Vagina (tissue), 2 donors: ENCODE measurements at regions not wholly inside any gene's neighbourhood (a gene's known extent, or its start where the extent isn't known, plus 50 kb on each side); places are given as distances from the start of the nearest gene placed in this dataset.

Experiments used
- DNase-seq, 2 donors: peaks; one replicate each; pipeline ENCODE4 v3.0.0-alpha.2; 2017; ENCODE audit errors: extremely low spot score in 2 of 2
- H3K27ac ChIP-seq: fragments of 200-600 bp; sonication (generic); one replicate; pipeline ENCODE4 v1.5.1; 2019
- H3K27me3 ChIP-seq: fragments of 200-600 bp; sonication (generic); one replicate; pipeline ENCODE4 v1.5.1; 2019
- H3K36me3 ChIP-seq, 2 donors: fragments of 200-600 bp; sonication (generic); one replicate each; pipeline ENCODE4 v1.5.1; 2017 to 2019
- H3K4me1 ChIP-seq: fragments of 200-600 bp; sonication (generic); one replicate; pipeline ENCODE4 v1.5.1; 2019
- H3K4me3 ChIP-seq, 2 donors: fragments of 200-600 bp; sonication (generic); 1 replicate in 1 of 2; 2 replicates in 1 of 2; pipeline ENCODE4 v1.5.1; 2016 to 2019
- H3K9me3 ChIP-seq: fragments of 200-600 bp; sonication (generic); one replicate; pipeline ENCODE4 v1.5.1; 2019
- POLR2A ChIP-seq, 2 donors: fragments of 450-650 bp; IDR thresholded peaks; one replicate each; pipeline ENCODE4 v1.6.1; 2017; ENCODE audit warnings: antibody characterized with exemption in 2 of 2, mild to moderate bottlenecking in 2 of 2, moderate library complexity in 2 of 2
- POLR2AphosphoS5 ChIP-seq, 2 donors: sonication (generic); formaldehyde crosslinking; IDR thresholded peaks; one replicate each; pipeline ENCODE4 v1.9.0; 2017; ENCODE audit warnings: antibody characterized with exemption in 2 of 2, mild to moderate bottlenecking in 2 of 2, low read depth in 1 of 2; ENCODE audit not compliant: insufficient read depth in 1 of 2
- intact Hi-C: fragments of 100-400 bp; cut with DNase I; formaldehyde crosslinking; loops from one replicate; pipeline ENCODE4 v1.15.1; 2023
- TF ChIP-seq, protein P1 (sequence below), 3 experiments: fragments of 450-650 bp in 2 of 3; fragments of 200-600 bp in 1 of 3; sonication (generic) in 1 of 3; IDR thresholded peaks; one replicate each; pipeline ENCODE4 v1.5.1; 2017 to 2019; ENCODE audit warnings: antibody characterized with exemption in 3 of 3, mild to moderate bottlenecking in 2 of 3, moderate library complexity in 2 of 3

DNA sequence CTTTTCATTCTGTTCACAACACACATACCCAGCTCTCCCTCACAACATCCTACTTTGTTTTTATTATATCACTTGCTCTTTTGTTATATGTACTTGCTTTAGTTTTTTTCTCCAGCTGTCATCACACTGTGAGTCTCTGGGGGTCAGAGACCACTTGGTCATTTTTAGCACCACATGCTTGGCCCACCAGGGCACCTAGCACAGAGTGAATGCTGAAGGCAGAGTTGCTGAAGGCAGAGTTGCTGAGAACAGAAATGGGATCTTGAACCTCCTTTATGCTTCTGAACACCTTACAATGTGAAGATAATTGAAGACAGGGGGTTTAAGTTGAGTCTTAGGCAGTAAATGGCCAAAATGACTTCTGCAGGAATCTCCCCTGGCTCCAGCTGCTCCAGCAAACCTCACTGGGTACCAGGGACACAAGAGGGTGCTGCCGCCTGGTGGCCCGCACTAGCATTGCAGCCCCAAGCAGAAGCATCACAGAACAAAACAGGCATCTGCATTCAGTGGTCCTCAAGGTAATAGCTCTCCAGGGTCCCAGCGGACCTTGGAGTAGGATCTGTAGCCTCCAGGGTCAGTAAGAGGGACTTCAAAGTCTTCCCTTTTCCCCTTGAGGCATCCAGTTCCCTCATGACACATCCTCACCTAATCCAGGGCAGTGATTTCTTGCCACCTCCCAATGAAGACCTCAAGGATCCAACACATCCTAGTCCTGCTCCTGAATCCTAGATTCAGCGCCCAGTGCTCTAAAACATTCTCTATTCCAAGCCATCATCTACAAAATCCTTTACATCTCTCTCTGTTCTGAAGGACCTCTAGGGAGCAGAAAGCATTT is 1972.6 kb downstream of the TP53TG3F start:
- Histone ChIP-seq H3K27ac (no peak overlapping the region), H3K9me3 (no peaks in the 10 kb centered on the region), H3K4me1 (no peaks in the 10 kb centered on the region), H3K4me3 (no peak overlapping the region), H3K36me3 (no peaks in the 10 kb centered on the region), H3K27me3 (no peaks in the 10 kb centered on the region)
- DNase-seq: no peak
- TF ChIP-seq POLR2AphosphoS5 (IDR thresholded peaks at IDR 0.05; ENCODE audit: insufficient read depth in 1 of 2, low read depth in 1 of 2) (no peak), POLR2A (IDR thresholded peaks at IDR 0.05) (no peak)
- TF ChIP-seq, protein P1, sequence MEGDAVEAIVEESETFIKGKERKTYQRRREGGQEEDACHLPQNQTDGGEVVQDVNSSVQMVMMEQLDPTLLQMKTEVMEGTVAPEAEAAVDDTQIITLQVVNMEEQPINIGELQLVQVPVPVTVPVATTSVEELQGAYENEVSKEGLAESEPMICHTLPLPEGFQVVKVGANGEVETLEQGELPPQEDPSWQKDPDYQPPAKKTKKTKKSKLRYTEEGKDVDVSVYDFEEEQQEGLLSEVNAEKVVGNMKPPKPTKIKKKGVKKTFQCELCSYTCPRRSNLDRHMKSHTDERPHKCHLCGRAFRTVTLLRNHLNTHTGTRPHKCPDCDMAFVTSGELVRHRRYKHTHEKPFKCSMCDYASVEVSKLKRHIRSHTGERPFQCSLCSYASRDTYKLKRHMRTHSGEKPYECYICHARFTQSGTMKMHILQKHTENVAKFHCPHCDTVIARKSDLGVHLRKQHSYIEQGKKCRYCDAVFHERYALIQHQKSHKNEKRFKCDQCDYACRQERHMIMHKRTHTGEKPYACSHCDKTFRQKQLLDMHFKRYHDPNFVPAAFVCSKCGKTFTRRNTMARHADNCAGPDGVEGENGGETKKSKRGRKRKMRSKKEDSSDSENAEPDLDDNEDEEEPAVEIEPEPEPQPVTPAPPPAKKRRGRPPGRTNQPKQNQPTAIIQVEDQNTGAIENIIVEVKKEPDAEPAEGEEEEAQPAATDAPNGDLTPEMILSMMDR (IDR thresholded peaks at IDR 0.05): no peak
- intact Hi-C loops: no loop called here

DNA sequence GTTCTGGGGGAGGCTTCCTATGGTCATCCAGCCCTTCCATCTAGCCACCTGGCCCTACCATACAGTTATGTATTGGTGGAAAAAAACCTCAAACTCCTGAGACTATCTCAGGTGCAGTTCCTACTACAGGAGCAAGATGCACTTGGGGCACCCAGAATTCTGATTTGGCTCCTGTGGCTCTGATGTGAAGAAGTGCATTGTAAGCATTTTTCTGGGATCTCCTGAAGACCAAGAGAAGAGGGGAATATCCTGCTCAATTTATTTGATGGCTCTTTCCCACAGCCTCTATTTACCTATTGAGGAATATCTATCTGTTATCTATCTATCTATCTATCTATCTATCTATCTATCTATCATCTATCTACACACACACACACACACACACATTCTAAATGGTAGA is 1981.5 kb downstream of the TP53TG3F start:
- H3K27me3 ChIP-seq: no peaks in the 10 kb centered on the region
- no peak for DNase-seq
- no peak overlapping the region for H3K4me3 ChIP-seq
- no peaks in the 10 kb centered on the region for H3K4me1 ChIP-seq
- H3K27ac ChIP-seq: no peak overlapping the region
- intact Hi-C loops: no loop called here
- no peaks in the 10 kb centered on the region for H3K36me3 ChIP-seq
- TF ChIP-seq, protein P1 (IDR thresholded peaks at IDR 0.05): no peak
- TF ChIP-seq POLR2A (IDR thresholded peaks at IDR 0.05) (no peak), POLR2AphosphoS5 (IDR thresholded peaks at IDR 0.05; ENCODE audit: insufficient read depth in 1 of 2, low read depth in 1 of 2) (no peak)
- H3K9me3 ChIP-seq: no peaks in the 10 kb centered on the region

DNA sequence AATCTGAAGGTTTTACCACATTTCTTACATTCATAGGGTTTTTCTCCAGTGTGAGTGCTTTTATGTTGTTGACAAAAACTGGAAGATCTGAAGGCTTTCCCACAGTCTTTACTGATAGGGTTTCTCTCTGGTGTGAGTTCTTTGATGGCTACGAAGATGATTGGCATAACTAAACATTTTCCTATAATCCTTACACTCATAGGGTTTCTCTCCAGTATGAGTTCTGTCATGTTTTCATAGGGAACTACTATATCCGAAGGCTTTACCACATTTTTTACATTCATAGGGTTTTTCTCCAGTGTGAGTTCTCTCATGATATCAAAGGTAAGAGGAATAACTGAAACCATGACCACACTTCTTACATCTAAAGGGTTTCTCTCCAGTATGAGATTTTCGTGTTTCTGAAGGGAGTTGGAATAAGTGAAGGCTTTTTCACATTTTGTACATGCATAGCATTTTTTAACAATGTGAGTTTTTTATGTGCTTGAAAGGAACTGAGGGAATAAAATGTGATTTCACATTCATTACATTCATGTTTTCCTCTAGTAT is 1987.7 kb downstream of the TP53TG3F start:
- Histone ChIP-seq H3K27me3 (no peaks in the 10 kb centered on the region), H3K4me3 (no peak overlapping the region), H3K9me3 (peaks cover 9% of the 10 kb centered on the region)

DNA sequence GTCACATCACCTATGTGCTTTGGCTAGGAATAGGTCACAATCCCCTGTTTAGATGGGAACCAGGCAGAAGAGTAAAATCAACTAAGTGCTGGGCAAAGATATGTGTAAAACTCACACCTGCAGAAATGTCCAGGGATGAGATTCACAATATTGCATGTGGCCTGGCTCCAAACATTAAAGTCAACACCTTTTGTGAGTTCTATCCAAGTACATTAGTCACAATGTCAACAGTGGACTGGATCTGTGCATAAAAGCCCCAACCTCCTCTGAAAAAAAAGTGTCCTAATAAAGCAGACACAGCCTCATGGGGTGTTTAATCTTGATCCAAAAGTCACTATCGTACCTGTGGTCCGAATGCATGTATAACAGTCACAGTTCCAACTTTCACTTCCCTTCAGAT is 1990.3 kb downstream of the TP53TG3F start:
- H3K27ac ChIP-seq: no peak overlapping the region
- no peaks in the 10 kb centered on the region for H3K36me3 ChIP-seq
- TF ChIP-seq, protein P1 (IDR thresholded peaks at IDR 0.05): no peak
- no peak for TF ChIP-seq POLR2AphosphoS5 (IDR thresholded peaks at IDR 0.05; ENCODE audit: insufficient read depth in 1 of 2, low read depth in 1 of 2)
- no peak for TF ChIP-seq POLR2A (IDR thresholded peaks at IDR 0.05)
- H3K4me3 ChIP-seq: no peak overlapping the region
- no peaks in the 10 kb centered on the region for H3K27me3 ChIP-seq
- no peaks in the 10 kb centered on the region for H3K4me1 ChIP-seq
- peaks cover 9% of the 10 kb centered on the region for H3K9me3 ChIP-seq
- intact Hi-C loops: no loop called here
- DNase-seq: no peak

More for the DNA sequence above, 1987.7 kb downstream of the TP53TG3F start:
- Histone ChIP-seq H3K36me3 (no peaks in the 10 kb centered on the region), H3K4me1 (no peaks in the 10 kb centered on the region), H3K27ac (no peak overlapping the region)
- DNase-seq: no peak
- intact Hi-C loops: no loop called here
- TF ChIP-seq, protein P1 (IDR thresholded peaks at IDR 0.05): no peak
- TF ChIP-seq POLR2A (IDR thresholded peaks at IDR 0.05): no peak
- no peak for TF ChIP-seq POLR2AphosphoS5 (IDR thresholded peaks at IDR 0.05; ENCODE audit: insufficient read depth in 1 of 2, low read depth in 1 of 2)

DNA sequence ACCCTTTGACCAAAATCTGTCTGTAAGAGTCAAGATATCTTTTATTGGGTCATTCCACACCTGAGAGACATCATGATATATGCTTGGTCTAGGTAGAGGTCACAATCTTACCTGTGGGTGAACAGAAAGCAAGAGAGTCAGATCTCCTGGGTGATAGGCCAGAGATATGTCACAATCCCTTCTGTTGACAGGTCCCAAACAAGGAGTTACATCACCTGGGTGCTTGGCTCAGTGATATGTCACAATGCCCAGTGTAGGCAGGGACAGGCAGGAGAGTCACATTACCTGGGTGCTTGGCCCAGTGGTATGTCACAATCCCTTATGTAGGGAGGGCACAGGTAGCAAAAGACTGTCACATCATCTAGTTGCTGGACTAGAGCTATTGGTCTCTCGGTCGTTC is 1991.2 kb downstream of the TP53TG3F start:
- no peaks in the 10 kb centered on the region for H3K27me3 ChIP-seq
- TF ChIP-seq POLR2A (IDR thresholded peaks at IDR 0.05) (no peak), POLR2AphosphoS5 (IDR thresholded peaks at IDR 0.05; ENCODE audit: insufficient read depth in 1 of 2, low read depth in 1 of 2) (no peak)
- TF ChIP-seq, protein P1 (IDR thresholded peaks at IDR 0.05): no peak
- H3K4me1 ChIP-seq: no peaks in the 10 kb centered on the region
- no peaks in the 10 kb centered on the region for H3K36me3 ChIP-seq
- DNase-seq: no peak
- H3K4me3 ChIP-seq: no peak overlapping the region
- H3K9me3 ChIP-seq: peaks cover 9% of the 10 kb centered on the region
- H3K27ac ChIP-seq: no peak overlapping the region
- intact Hi-C loops: no loop called here
